KMS-11 (cell line): ENCODE measurements at regions not wholly inside any gene's neighbourhood (a gene's known extent, or its start where the extent isn't known, plus 50 kb on each side); places are given as distances from the start of the nearest gene placed in this dataset.

Source experiments
- H2AFZ ChIP-seq: fragments of 200-600 bp; sonication (generic); 2 replicates; pipeline ENCODE4 v1.6.1; 2016; ENCODE audit warnings: antibody characterized with exemption, mixed run types, low read depth
- H3K27ac ChIP-seq: fragments of 200-600 bp; sonication (generic); 2 replicates; pipeline ENCODE4 v1.6.1; 2016; ENCODE audit warnings: mild to moderate bottlenecking, mixed run types
- H3K27me3 ChIP-seq: fragments of 200-600 bp; sonication (generic); 2 replicates; pipeline ENCODE4 v1.6.1; 2017; ENCODE audit warnings: mild to moderate bottlenecking, low read depth, mixed run types, moderate library complexity; ENCODE audit not compliant: insufficient read depth
- H3K36me3 ChIP-seq: fragments of 200-600 bp; sonication (generic); 2 replicates; pipeline ENCODE4 v1.6.1; 2017; ENCODE audit warnings: mild to moderate bottlenecking, mixed run types; ENCODE audit not compliant: insufficient read depth
- H3K4me1 ChIP-seq: fragments of 200-600 bp; sonication (generic); 2 replicates; pipeline ENCODE4 v1.6.1; 2016; ENCODE audit warnings: mild to moderate bottlenecking, low read depth, mixed run types; ENCODE audit not compliant: poor library complexity, severe bottlenecking
- H3K4me2 ChIP-seq: fragments of 200-600 bp; sonication (generic); 2 replicates; pipeline ENCODE4 v1.7.0; 2016; ENCODE audit warnings: mild to moderate bottlenecking, mixed run types
- H3K4me3 ChIP-seq: fragments of 200-600 bp; sonication (generic); IDR thresholded peaks from 2 replicates; pipeline ENCODE4 v1.6.1; 2017; ENCODE audit warnings: low read depth, low read length, mixed read lengths; ENCODE audit not compliant: insufficient read depth
- H3K79me2 ChIP-seq: fragments of 200-600 bp; sonication (generic); 2 replicates; pipeline ENCODE4 v1.6.1; 2016; ENCODE audit warnings: low read depth, mixed run types; ENCODE audit not compliant: insufficient read depth
- H3K9ac ChIP-seq: fragments of 200-600 bp; sonication (generic); 2 replicates; pipeline ENCODE4 v1.6.1; 2016; ENCODE audit warnings: mild to moderate bottlenecking, mixed run types
- H4K20me1 ChIP-seq: fragments of 200-600 bp; sonication (generic); 2 replicates; pipeline ENCODE4 v1.6.1; 2016; ENCODE audit warnings: mild to moderate bottlenecking, mixed run types; ENCODE audit not compliant: insufficient read depth
- CTCF ChIP-seq: fragments of 200-600 bp; sonication (generic); conservative IDR thresholded peaks from 2 replicates; pipeline ENCODE4 v1.6.1; 2017; ENCODE audit warnings: low read depth, mild to moderate bottlenecking, antibody characterized with exemption, low read length, moderate library complexity, mixed read lengths

- no peaks in the 10 kb centered on the region for H3K36me3 ChIP-seq
- H3K4me1 ChIP-seq = no peaks in the 10 kb centered on the region
- no peaks in the 10 kb centered on the region for H3K79me2 ChIP-seq
- no peak overlapping the region for H3K9ac ChIP-seq
- no peak overlapping the region for H3K4me2 ChIP-seq
- no peaks in the 10 kb centered on the region for H3K27me3 ChIP-seq
- no peak overlapping the region for H3K4me3 ChIP-seq
- H2AFZ ChIP-seq = no peak overlapping the region
- H3K27ac ChIP-seq = no peak overlapping the region
- no peaks in the 10 kb centered on the region for H4K20me1 ChIP-seq
- no peak for TF ChIP-seq CTCF
Observed at GRCh38 chr7:112648781-112649180, 141.4 kb downstream of the TMEM168 start.

GRCh38 chr7:112649560-112649959 is 140.6 kb downstream of the TMEM168 start:
- Histone ChIP-seq H3K27ac (no peak overlapping the region), H3K9ac (no peak overlapping the region), H3K36me3 (no peaks in the 10 kb centered on the region), H2AFZ (no peak overlapping the region), H4K20me1 (no peaks in the 10 kb centered on the region), H3K4me3 (no peak overlapping the region), H3K79me2 (no peaks in the 10 kb centered on the region), H3K4me2 (no peak overlapping the region), H3K4me1 (no peaks in the 10 kb centered on the region), H3K27me3 (no peaks in the 10 kb centered on the region)
- TF ChIP-seq CTCF = no peak

GRCh38 chr7:112654322-112655216 is 135.6 kb downstream of the TMEM168 start:
- no peak for TF ChIP-seq CTCF
- no peaks in the 10 kb centered on the region for H4K20me1 ChIP-seq
- no peak overlapping the region for H3K27ac ChIP-seq
- no peak overlapping the region for H2AFZ ChIP-seq
- no peaks in the 10 kb centered on the region for H3K27me3 ChIP-seq
- no peak overlapping the region for H3K4me3 ChIP-seq
- no peak overlapping the region for H3K4me2 ChIP-seq
- H3K36me3 ChIP-seq = no peaks in the 10 kb centered on the region
- H3K79me2 ChIP-seq = no peaks in the 10 kb centered on the region
- H3K9ac ChIP-seq = no peak overlapping the region
- H3K4me1 ChIP-seq = no peaks in the 10 kb centered on the region

- Histone ChIP-seq H4K20me1 (no peaks in the 10 kb centered on the region), H3K4me2 (no peak overlapping the region), H3K36me3 (no peaks in the 10 kb centered on the region), H3K4me3 (no peak overlapping the region), H3K4me1 (no peaks in the 10 kb centered on the region), H3K79me2 (no peaks in the 10 kb centered on the region), H3K9ac (no peak overlapping the region), H3K27ac (no peak overlapping the region), H3K27me3 (no peaks in the 10 kb centered on the region), H2AFZ (no peak overlapping the region)
- TF ChIP-seq CTCF = no peak
Observed at GRCh38 chr7:112665709-112666108, 124.5 kb downstream of the TMEM168 start.
